IPS DF 4.7 (cell line): ENCODE measurements at regions not wholly inside any gene's neighbourhood (a gene's known extent, or its start where the extent isn't known, plus 50 kb on each side); places are given as distances from the start of the nearest gene placed in this dataset.

Experiments
- DNase-seq: peaks from one replicate; pipeline ENCODE4 v3.0.0-alpha.2; 2013; ENCODE audit warnings: low spot score; ENCODE audit errors: extremely low read depth

- DNase-seq: no peak
Measured at GRCh38 chr18:69328086-69328485, 72.6 kb upstream of the DOK6 start.

- no peak for DNase-seq
Measured at GRCh38 chr18:69330385-69331005, 70.2 kb upstream of the DOK6 start.

- no peak for DNase-seq
Measured at GRCh38 chr18:69349912-69350597, 50.6 kb upstream of the DOK6 start.
